AG10803 (cell line): ENCODE measurements at regions not wholly inside any gene's neighbourhood (a gene's known extent, or its start where the extent isn't known, plus 50 kb on each side); places are given as distances from the start of the nearest gene placed in this dataset.
A peak's percentile ranks its signal among the peaks of the same experiment; 100 is the strongest.

Experiments
- DNase-seq: peaks from one replicate; pipeline ENCODE4 v3.0.0; 2010; ENCODE audit warnings: low read depth
- H3K4me3 ChIP-seq: 2 replicates; pipeline ENCODE4 v1.5.1; 2011; ENCODE audit warnings: mild to moderate bottlenecking, low read length, control low read depth
- CTCF ChIP-seq: conservative IDR thresholded peaks from 2 replicates; pipeline ENCODE4 v1.5.1; 2011; ENCODE audit warnings: mild to moderate bottlenecking, low read length, control low read depth, inconsistent platforms

GRCh38 chr2:17232776-17233556, 285.3 kb downstream of the RAD51AP2 start:
- no peak for TF ChIP-seq CTCF
- H3K4me3 ChIP-seq = no peak overlapping the region
- DNase-seq = no peak

- H3K4me3 ChIP-seq = no peak overlapping the region
- no peak for TF ChIP-seq CTCF
- no peak for DNase-seq
Observed at GRCh38 chr2:17231394-17231965, 286.8 kb downstream of the RAD51AP2 start.

GRCh38 chr2:17229414-17229813, 288.8 kb downstream of the RAD51AP2 start:
- no peak for DNase-seq
- no peak overlapping the region for H3K4me3 ChIP-seq
- no peak for TF ChIP-seq CTCF

- no peak overlapping the region for H3K4me3 ChIP-seq
- DNase-seq = no peak
- no peak for TF ChIP-seq CTCF
Observed at GRCh38 chr2:17228461-17228860, 289.8 kb downstream of the RAD51AP2 start.

- no peak for DNase-seq
- H3K4me3 ChIP-seq = no peak overlapping the region
- TF ChIP-seq CTCF = no peak
Observed at GRCh38 chr2:17227856-17228255, 290.4 kb downstream of the RAD51AP2 start.

- DNase-seq = no peak
- no peak overlapping the region for H3K4me3 ChIP-seq
- no peak for TF ChIP-seq CTCF
Observed at GRCh38 chr2:17226941-17227490, 291.2 kb downstream of the RAD51AP2 start.

GRCh38 chr2:17223211-17223610, 295.0 kb downstream of the RAD51AP2 start:
- H3K4me3 ChIP-seq = no peak overlapping the region
- no peak for TF ChIP-seq CTCF
- peak; percentile 1 for DNase-seq
